Bone marrow (tissue), 2 donors: ENCODE measurements at regions not wholly inside any gene's neighbourhood (a gene's known extent, or its start where the extent isn't known, plus 50 kb on each side); places are given as distances from the start of the nearest gene placed in this dataset.

Experiments used
- DNase-seq, 2 donors: peaks; one replicate each; lab custom pipeline; 2025; lab: John Stamatoyannopoulos, UW

DNA sequence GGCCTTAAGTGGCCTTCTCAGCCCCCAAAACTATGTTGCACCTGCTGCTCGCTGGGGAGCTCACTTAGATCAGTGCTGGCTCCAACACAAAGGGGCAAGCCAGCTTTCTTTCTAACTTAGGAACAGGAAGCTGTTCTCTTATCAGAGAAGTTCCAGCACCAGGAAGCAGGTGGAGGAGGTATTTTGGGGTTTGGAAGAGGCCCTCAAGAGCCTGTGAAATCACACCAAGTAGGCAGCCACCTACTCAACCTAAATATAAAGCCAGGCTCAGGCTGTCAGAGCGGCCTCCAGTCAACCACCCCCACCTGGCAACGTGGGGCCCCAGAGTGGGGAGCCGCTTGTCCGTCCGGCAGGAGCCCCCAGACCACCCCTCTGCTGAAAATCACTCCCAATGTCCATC, 152.8 kb downstream of the OLFM1 start:
- no peak for DNase-seq

DNA sequence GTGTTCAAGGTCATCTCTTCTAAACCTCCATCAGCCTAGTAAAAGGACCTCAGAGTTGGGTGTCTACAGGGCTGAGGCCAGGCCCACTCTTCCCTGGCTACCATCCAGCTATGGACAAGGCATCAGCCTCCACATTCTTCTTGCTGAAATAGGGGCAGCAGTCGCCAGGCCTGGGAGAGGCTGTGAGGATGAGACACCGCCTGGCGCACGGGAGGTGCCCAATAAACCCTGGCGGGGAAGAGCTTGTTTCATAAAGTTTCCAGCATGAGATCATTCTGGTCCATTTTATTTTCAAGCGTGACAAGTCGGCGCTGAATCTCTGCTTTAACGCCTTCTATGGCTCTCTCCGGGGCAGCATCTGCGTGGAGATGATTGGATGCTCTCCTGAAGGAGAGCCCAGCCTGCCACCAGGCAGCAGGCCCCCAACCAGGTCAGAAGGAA, 153.4 kb downstream of the OLFM1 start:
- DNase-seq, result no peak

DNA sequence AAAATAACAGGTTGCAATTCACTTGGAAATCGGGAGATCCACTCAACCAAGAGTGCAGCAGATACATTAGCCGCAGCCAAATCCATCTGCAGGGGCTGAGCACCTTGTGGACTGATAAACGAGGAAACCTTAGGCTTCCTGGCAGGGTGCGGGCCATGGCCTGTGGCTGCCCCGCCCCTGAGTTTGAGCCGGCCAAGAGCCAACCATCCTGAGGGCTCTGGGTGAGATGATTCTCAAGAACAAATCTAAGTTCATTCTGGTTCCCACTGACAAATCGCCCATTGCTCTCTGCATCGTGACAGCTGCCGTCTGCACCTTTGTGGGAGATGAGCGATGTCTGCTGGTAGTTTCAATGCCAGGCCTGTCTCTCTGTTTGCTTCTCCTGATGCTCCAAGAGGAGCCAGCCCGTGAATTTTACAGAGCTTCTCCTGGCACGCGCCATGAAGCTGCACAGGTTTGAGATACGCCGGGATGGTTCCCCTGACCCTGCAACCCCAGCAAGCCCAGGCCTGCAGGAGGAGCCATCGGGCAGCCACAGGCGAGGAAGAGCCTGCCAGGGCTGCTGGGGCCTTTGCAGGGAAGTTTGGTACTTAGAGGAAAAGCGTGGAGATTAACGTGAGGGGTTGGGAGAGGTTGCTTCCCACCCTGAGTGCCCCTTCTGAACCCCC, 154.0 kb downstream of the OLFM1 start:
- DNase-seq, result no peak

DNA sequence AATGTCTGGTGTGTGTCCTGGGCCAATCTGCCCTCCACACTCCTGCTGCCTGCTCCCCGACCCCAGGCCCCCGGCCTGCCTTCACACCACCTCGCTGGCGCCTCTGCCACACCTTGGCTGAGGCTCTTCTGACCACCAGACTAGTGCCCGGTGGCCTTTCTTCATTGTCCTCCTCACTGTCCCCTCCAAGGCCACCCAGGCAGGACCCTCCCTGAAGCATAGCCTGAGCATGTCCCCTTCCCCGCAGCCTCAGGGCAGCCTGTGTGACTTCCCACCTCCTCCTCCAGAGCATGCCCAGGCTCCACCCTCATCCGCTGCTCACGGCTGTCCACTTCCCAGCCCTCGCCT, 154.6 kb downstream of the OLFM1 start:
- DNase-seq, result no peak

DNA sequence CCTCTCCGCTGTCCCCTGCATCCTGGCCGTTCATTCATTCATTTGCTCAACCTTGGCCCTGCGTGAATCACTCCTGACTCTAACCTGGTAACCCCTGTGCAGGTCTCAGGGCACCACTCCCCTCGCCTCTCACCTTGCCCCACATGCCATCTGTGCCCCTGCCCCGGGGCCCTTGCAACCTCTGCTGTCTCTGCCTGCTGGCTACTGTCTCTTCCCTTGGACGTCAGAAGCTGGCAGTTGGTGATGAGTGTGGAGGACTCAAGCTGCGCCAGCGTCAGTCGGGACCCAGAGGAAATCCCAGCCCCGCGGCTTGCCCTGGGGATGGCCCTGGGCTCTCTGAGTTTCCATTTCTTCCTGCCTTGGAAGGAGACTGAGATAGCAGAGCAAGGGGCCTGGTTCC, 154.9 kb downstream of the OLFM1 start:
- DNase-seq, result no peak

DNA sequence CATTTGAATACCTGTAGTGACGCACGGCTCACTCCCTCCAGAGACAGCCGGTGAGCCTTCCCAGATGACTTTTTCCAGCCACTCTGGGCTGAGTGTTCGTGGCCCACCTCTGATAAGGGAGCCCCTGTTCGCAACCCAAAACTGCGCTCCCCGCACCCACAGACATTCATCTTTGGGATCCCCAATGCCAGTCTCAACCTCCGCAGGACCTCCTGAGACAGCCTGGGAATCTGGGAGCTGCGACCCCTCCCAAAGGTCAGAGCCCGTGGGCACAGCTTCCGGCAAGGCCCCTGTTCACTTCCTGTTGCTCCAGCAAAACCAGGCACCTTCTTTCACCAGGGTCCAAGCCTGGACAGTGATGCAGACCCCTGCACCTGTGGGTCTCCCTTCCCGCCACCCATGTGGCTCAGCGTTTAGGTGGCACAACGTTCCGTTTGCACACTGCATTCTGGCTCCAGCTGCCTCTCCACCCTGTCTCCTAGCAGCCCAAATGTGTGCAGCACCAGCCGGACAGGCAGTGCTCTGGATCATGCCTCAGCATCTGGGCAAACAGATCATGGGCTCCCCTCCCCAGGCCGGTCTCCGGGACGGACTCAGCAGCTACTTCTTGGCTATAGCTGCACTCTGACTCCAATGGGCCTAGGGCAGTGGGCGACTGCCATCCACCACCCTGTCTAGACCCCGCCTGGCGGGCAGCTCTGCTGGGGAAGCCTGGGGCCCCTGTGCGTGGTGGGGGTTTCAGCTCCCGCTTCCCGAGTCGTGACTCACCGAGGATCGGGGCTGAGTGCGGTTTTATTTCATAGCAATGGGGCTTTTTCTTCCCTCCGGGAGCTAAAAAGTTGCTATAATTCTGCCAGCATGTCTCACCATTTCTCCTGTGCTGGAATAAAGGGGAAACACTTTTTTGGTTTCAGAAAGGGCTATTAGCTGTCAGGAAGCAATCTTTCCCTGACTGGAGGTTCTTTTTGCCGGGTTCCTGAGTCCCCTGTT, 156.0 kb downstream of the OLFM1 start:
- DNase-seq, result no peak

DNA sequence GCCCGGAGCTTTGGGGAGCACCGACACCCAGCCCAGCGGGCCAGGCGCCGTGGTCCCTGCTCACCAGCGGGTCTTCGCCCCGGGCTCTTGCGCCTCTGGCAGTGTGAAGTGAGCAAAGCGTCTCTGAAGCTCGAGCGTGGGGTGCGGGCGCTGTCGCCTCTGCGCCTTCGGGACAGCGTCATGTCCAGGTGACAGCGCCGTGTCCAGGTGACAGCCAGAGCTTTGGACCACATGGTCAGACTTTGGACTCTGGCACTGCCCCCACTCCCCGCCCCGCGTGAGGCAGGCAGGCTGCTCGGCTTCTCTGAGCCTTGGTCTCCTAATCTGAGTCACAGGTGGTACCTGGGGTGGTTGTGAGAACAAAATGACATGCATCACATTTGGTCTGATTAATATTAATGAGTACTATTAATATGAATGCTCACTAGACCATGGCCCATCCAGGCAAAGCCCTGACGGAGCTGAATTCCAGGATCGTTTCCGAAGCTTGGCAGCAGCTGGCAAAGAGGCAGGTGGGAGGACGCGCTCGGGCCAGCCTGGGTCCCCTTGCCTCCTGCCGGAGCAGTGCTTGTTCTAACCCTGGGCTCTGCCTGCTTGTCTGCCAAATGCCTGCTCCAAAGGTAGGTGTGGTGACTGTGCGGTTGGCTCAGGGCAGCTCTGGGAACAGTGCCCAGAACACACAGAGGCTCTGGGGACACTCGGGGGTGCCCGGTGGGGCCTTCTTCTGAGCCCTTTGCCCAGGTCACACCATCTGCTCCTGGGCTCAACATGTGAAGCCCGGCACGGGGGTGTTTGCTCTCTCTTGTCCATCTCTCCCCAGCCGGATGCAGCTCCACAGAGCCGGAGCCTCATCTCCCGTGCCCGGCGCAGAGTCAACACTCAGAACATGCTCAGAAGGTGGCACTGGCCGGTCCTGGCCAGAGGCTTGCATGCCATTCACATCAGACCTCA, 157.1 kb downstream of the OLFM1 start:
- DNase-seq, result no peak

DNA sequence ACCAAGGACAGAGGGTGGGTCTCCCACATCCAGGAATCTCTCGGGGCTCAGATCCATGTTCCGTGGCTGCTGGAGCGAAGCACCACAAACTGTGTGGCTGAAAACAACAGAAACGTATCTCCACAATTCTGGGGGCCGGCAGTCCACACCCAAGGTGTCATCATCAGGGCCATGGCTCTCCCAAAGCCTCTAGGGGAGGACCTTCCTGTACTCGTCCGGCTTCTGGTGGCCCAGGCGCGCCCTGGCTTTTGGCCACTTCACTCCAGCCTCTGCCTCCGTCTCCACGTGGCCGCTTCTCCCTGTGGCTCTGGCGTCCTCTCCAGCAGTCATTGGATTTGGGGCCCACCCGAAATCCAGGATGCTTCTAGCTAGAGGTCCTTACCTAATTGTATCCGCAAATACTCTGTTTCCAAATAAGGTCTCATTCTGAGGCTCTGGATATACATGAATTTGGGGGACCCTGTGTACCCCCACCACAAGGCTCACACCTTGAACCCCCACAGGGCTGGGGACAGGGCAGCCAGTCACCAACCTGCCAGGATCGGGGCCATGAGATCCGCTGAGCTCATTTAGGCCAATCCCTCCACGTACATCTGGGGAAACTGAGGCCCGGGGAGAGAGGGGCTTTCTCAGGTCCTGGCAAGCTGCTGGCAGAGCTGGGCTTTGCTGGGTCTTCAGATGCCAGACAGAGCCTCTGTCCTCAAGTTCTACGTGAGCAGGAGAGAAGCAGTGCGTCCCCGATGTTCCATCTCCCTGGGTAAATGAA, 158.2 kb downstream of the OLFM1 start:
- no peak for DNase-seq

DNA sequence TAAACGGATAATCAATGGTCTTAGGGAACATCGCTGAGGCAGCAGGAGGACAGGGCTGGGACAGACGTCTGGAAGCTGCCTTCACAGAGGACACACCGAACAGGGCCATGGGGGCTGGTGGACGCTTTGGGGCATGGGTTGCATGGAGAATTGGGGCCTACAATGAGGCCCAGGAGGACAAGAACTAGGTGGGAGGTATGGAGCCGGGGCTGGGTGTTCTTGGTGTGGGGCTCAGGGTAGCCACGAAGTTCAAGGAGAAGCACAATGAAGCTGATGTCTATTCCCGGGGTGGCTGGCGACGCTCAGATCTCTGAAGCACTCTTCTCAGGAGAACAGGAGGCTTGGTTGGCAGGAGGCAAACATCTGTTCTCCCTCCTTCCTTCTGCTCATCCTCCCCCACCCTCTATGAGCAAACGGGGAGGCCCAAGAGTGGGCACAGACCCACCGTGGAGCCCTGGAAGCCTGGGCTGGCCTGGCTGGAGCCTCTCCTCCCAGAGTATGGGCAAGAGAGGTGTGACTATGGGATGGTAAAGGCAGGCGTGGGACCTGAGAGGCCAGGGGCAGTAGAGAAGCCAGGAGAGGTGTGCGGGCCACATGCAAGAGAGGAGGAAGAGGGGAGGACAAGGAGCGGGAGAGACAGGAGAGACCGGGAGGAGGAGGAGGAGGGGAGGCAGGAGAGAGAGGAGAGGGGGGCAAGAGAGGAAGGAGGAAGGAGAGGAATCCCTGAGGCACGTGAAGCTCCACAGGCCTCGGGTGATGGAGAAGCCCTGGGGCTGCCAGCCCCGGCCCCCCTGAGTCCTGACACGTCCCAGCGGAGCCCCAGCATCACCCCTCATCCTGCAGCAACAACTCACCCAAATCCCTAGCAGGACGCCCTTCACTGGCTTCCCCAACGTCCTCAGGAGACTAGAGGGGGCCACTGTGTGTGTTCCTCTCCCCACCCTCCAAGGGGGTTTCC, 159.1 kb downstream of the OLFM1 start:
- DNase-seq, result no peak

DNA sequence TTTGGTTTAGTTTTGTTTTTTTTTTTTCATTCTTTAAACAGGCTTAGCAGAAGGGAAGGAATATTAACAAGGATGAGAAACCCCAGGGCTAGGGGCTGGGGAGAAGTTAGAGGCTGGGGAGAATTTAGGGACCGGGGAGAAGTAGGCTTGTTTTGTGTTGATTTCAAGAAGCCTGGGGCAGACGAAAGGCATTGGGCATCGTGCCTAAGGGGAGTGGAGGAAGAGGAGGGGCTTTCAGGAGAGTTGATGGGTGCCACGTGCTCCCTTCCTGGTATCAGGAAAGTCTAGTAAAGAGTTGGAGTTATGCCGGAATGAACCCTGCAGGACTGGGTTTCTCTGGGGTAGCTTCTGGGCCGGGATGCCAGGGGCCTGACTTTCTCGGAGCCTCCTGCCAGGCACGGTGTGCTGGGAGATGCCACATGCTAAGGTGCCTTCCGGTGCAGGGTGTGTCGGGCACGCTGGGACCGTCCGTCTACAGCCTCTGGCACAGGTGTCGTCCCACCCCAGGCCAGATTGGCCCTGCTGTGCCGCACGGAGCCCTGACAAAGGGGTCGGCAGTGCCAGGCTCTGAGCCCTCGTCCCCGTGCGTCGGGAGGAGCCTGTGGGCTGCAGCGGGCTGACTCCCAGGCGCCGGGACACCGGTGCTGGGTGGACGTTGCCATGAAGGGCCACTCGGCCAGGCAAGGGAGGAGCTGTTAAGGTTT, 159.9 kb downstream of the OLFM1 start:
- DNase-seq, result no peak

DNA sequence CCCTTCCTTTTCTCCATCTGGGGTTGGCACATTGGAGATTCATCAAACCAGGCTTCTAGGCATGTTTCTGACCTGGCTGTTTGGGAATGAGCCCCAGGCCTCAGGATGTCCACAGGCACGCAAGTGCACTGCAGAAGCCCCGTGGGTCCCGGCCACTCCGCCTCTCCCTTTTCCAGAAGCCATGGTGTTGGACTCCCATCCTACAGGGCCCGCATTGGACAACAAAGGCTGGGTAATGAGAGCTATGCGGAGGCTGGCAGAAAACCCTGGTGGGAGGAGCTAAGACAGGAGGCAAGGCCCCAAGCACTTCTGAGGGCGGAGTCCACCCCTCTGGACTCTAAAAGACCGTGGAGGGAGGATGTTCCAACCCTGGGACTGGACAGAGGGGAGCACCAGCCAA, 160.6 kb downstream of the OLFM1 start:
- DNase-seq, result no peak

DNA sequence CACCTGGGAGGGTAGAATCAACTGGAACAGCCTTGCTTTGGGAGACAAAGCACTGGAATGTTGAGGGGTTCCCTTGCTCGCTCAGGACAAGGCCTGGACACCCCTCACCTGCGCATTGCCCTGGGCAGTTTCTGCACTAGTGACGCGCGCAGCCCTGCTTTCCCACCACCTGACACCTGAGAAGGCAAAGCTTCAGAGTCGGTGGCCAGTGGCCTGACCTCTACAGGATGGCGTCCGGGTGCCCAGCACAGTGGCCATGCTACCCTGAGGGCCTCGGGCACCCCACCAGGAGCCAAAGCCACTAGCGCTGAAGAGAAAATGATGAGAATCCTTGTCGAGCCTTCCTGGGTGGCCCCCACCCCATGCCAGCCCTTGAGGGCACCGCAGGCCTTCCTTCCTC, 161.3 kb downstream of the OLFM1 start:
- DNase-seq, result no peak

DNA sequence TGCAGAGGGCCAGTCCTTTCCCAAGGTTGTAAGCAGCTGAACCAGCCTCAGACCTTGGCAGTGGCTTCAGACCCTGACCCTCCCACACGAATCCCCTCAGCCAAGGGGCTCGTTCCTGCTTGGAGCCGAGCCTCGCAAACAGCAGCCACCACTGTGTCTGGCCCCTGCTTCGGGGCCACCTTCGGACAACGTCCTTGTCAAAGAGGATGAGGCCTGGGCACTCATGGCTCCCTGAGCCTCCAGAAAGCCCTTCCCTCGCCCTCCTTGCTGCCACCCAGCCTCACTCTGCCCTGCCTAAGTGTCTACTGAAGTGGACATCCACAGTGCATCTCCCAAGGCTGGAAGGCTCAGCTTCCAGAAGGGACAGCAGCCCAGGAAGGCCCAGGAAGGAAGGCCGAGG, 161.7 kb downstream of the OLFM1 start:
- no peak for DNase-seq

DNA sequence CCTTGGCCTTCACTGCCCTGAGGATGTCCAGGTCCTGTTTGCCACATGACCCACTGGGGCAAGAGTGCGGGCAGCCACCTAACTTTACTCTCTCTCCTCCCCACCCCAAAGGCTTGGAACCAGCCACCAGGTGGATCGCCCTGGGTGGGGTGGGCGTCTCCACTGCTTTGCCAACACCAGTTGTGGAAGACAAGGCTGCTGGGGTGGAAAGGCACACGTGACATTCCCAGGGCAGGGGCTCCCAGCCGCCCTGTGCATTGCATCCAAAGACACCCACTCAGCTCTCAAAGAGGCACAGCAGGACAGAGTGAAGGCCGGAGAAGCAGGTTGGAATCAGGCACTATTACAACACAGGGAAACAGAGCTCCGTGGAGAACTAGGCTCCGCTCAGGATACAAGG, 162.2 kb downstream of the OLFM1 start:
- no peak for DNase-seq

DNA sequence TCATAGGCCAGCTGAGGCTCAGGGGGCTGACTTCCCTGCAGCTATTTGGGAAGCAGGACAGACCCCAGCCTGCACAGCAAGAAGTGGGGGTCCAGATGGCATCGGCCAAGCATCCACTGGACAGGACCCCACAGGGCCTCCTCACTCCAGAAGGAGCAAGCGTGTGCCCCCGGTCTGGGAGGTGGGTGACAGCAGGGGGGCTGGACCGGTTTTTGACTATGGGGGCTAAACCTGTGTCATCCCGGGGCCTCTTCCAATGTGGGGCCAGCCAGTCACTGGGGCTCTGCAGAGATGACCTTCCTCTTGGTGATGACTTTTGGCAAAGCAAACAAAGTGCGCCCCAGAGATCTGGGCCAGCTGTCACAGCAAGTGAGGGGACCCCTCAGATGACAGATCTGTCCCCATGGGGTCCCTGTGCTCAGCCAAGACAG, 163.9 kb downstream of the OLFM1 start:
- no peak for DNase-seq

DNA sequence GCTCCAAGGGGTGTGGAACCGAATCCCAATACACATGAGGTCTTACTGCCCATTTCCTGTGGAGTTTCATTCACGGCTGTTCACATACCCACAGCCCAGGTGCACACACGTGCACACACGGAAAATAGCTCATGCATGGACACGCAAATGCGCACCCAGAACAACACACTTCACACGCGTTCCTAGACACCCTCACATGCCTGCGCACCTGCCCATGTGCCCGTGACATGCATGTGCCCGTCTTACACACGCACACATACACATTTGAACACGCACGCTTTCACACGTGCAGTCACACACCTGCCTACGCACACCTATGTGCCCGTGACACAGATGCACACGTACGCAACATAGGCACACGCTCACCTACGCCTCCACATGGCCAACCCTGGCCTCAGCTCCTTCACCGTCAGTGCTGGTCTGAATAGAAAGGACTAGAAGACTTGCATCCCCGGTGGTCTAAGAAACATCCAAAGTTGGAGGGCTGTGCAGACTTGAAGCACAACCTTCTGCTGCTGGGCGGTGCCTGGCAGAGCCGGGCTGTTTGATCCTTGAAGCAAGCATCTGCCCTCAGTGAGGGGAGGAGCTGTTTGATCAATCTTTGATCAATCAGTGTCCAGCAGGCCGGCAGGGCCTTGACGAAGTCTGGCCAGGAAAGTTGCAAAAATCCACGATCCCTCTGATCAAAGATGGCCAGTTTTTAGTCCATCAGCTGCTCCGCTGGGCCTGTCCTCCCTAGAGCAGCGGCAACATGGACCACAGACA, 164.7 kb downstream of the OLFM1 start:
- DNase-seq, result no peak

DNA sequence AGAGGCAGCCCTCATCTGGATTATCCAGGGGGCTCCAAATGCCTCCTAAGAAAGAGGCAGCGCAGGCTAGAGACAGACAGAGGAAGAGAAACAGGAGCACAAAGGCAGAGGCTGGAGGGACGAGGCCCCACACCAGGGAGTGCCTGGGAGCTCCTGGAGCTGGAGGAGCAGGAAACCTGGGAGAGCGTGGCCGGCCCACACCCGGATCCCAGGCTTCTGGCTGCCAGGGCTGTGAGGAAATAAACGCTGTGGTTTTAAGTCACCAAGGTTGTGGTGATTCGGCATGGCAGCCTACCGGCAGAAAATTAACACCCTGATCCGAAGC, 165.5 kb downstream of the OLFM1 start:
- no peak for DNase-seq

DNA sequence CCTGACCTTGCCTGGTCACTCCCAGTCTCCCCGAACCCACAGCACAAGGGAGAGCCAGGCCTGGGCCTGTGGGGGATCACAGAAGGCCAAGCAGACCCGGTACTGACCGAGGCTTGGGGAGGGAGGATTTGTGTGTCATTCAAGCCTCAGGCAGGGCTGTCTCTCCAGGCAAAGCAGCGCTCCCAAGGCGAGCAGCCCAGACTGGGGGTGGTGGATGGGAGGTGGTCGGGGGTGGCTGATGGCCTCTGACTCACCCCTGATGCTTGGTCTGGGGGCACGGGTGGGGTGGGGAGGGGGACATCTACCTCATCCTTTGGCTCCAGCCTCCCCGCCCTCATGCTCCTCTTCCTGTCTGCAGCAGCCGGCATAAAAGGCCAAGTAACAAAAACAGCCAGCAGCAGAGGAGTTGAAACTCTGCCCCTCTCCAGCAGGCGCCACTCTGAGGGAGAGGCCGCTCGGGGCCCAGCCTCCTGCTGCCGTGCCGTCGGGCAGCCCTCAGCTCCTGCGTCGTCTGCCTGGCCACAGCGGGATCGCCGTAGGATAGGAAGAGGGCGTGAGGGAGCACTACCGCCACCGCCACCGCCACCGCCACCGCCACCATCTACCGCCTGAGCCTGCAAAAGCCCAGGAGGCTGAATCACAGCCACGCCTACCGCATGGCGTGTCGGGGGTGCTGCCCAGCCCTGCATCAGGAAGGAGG, 166.0 kb downstream of the OLFM1 start:
- DNase-seq, result no peak
